HG02852 (cell line): ENCODE measurements at regions not wholly inside any gene's neighbourhood (a gene's known extent, or its start where the extent isn't known, plus 50 kb on each side); places are given as distances from the start of the nearest gene placed in this dataset.
A peak's percentile ranks its signal among the peaks of the same experiment; 100 is the strongest.
"Not testable (repeated sequence)": the region's sequence is repeated elsewhere in the genome, so short reads cannot be mapped to it uniquely, and the experiment has no call there.

ENCODE experiments used
- ATAC-seq: cut with Tn5 transposase; IDR thresholded peaks from one replicate; pipeline ENCODE4 v1.9.1; 2021; ENCODE audit warnings: mild to moderate bottlenecking, moderate library complexity; ENCODE audit not compliant: unreplicated experiment

DNA sequence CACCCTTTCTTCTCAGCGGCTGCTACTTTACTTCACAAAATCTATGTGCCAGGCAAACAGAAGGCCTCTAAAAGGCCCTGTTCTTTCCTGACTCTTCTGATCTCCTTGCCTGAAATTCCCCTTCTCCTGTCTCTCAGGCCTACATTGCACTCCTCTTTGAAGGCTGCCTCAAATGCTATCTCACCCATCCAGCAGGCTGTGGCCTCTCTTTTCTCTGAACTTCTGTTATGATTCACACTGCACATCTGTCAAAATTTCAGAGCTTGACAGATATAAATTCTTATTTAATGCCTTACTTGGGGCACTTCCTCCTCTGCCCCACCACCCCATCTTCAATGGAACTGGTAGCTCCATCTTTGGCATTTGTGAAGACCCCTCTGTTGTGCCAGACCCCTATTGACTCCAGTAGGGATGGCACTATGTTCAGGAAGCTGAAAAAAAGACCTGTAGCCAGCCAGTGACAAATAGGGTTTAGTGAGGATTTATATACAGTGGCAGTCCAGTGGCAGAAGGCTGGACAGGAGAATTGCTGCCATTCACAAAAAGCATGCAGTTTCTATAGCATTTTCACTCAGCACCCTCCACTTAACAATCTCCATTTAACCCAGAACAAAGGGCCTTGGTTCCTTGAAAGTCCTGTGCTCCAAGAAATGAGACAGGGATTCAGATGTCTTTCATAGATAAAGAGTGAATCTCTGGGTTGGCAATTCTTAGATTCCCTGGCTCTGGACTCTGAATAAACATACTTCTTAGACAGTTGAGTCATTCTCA is 415.8 kb upstream of the GRM7 start:
- ATAC-seq = no peak

DNA sequence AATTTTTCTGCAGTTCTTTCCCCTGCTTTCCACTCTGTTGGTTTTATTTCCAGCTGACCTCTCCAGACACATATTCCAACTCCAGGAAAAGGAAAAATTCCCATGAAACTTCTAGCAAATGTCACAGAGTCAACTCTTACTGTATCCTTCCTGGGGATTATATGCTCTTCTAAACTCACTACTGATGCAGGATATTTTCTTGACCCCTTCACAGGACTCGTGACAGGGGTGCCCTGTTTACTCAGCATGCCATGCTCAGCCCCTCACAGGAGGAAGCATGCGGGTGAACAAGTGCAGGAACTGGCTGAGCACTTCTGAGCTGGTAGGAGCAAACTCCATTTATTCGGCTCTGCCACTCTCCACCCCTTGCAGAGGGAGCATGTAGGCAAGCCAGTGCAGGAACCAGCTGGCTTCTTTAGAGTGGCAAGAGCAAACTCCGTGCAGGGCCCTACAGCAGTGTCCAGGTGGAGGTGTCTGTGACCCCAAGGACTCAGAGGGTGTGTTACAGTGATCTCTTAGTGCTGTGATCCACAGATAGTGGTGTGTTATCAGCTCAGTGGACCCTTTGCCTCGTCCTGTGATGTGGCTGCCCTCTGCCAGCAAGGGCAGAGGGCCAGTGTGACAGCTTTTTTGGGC is 413.6 kb upstream of the GRM7 start:
- ATAC-seq = no peak

DNA sequence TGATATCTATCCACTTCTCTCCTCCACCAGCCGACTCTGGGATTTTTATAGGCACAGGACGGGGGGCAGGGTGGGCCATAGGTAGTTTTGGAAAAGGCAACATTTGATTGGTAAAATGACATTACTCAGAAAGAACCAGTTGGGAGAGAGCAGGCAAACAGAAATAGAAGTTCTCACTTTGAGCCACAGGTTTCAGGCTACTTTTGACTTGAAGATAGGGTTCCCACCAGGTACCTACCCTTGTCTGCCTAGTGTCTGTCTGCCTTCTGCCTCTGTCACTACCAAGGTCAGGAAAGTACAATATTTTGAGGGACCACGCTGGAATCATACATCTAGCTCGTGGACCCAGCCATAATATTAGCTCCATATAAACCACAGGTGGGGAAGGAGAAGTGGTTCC is 412.9 kb upstream of the GRM7 start:
- ATAC-seq = peak; percentile 53

DNA sequence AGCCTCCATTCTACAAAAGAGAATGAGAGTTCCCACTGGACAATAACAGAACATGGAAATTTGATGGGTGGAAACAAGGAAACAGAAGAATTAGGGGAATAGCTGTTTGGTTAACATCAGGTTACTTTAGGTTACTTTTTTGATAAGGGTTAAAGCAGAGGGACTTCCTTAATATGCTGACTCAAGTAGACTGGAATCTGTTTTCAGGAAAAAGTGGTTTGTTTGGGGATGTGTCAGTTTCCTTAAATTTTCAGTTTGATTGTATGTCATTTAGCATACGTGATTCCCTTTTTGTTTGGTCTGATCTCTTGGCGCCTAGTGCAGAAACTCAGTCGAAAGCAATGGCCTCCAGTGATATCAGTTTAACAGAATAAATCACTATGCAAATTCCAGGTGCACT is 411.8 kb upstream of the GRM7 start:
- ATAC-seq = no peak

DNA sequence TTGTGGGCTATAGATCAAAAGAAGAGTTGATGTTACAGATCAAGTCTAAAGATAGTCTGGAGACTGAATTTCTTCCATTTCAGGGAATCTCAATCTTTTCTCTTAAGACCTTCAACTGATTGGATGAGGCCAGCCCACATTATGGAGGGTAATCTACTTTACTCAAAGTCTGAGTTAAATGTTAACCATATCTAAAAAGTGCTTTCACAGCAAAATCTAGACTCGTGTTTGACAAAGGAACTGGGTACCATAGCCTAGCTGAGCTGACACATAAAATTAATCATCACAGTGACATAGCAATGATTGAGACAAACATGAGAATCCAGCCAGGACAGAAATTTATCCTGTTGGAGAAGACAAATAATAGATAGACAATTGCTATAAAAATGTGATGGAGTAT is 407.9 kb upstream of the GRM7 start:
- no peak for ATAC-seq

DNA sequence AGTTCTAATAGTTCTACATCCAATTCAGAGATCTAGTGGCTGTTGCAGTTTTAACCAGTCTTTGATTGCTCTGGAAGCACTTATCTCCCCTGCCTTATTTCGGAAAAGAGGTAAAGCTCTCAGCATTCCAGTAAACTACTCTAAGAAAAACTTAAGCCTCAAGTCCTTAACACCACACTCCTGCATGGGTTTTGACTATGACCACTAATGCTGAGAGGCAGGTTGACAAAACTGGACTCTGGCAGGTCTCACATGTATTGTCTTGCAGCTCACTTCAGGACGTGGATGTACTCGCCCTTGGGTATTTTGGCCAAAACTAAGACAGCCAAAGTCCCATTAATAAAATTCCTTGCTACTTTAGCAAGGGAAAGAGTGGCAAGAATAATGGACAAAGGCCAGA is 405.9 kb upstream of the GRM7 start:
- no peak for ATAC-seq

DNA sequence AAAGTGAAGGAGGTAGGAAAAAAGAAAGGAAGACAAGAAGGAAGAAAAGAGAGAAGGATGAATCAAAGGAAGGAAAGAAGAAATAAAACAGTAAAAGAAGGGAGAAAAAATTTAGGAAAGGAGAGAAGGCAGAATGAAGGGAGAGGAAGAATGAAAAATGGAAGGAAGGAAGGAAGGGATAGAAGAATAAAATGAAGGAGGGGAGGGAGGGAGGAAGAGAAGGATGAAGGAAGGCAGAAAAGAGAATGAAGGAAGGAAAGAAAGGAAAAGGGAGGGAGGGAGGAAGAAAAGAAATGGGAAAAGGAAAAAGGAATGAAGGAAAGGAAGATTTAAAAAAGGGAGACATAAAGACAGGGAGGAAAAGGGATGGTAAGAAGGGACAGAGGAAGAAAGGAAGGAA is 393.7 kb upstream of the GRM7 start:
- ATAC-seq = no peak

DNA sequence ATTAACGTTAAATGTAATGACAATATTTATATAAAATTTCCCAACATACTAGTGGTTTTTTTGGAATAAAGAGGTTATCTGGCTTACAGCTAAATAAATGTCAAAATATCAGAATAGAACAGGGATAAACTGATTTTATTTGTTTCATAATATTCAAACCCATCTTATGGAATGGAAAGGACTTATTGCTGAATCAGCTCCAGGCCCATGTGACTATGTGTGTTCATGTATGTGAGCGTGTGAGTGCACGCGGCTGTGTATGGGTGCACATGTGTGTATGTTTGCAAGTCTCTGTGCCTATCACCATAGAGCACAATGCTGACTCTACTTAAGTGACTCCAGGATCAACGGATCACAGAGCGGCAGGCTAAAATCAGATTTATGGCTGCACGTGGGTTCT is 392.3 kb upstream of the GRM7 start:
- ATAC-seq = no peak

DNA sequence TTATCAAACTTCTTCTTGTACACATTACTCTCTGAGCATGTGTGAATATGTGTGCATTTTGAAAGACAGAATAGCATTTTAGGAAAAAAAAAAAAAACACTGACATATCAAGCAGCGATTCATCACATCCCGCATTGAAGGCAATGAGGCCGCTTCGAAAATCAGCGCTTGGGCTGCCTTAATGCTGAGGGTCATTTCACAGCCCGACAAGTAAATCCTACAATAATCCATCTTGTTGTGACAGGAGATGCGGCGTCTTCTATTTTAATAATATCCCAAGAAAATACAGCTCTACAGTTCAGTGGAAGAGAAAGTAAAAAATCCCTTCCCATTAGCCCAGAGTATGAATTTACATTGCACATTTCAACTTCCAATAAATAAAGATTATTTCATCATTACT is 389.2 kb upstream of the GRM7 start:
- no peak for ATAC-seq

DNA sequence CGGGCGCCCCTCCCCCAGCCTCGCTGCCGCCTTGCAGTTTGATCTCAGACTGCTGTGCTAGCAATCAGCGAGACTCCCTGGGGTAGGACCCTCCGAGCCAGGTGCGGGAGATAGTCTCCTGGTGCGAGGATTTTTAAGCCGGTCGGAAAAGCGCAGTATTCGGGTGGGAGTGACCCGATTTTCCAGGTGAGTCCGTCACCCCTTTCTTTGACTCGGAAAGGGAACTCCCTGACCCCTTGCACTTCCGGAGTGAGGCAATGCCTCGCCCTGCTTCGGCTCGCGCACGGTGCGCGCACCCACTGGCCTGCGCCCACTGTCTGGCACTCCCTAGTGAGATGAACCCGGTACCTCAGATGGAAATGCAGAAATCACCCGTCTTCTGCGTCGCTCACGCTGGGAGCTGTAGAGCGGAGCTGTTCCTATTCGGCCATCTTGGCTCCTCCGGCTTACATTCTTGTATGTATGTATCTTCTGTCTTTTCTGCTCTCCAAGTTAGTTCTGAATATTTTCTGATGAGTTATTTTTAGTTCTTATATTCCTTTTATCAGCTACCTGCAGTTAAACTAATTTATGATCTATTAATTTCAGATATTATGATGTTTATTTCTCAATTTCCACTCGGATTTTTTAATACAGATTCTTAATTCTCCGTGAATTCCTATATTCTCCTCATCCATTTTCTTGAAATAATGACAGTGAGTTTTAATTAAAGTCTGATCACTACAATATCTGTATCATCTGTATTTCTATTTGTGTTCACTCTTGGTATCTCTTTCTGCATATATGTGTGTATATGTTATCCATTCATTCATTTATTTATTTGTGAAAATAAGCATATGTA is 370.2 kb upstream of the GRM7 start:
- ATAC-seq = not testable (repeated sequence)

DNA sequence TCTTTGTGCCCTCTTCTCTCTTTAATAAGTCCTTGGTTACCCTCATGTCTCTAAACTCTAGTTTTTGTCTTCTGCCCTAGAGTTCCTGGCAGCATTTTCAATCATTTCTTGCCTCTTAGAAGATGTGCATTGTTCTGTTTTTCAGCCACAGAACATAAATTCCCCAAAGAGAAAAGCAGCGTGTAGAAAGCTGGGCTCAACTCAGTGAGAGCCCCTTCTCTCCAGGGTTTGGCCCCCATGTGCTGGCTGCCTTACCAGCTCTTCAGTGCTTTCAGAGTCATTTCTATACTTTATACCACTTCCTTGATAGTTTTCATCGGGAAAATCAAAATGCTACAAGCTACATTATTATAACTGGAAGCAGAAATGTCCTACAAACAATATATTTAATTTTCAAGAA is 369.1 kb upstream of the GRM7 start:
- no peak for ATAC-seq

DNA sequence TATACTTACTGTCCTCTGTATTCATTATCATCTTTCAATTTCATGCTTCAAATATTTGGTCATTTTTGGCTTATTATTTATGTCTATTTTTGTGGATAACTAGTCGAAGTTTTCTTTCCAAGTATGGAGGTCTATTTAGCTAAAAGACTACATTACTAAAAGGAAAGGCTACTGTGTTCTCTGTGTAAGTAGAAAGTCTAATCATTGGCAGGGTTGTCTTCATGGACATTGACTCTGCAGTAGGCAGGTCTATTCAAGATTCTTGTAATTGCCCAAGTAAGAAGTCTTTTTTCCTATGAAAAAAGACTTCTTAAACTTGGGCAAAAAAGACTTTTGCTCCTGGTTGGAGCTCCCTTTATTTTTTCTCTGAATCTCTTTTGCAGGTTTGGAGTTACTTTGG is 368.6 kb upstream of the GRM7 start:
- no peak for ATAC-seq

DNA sequence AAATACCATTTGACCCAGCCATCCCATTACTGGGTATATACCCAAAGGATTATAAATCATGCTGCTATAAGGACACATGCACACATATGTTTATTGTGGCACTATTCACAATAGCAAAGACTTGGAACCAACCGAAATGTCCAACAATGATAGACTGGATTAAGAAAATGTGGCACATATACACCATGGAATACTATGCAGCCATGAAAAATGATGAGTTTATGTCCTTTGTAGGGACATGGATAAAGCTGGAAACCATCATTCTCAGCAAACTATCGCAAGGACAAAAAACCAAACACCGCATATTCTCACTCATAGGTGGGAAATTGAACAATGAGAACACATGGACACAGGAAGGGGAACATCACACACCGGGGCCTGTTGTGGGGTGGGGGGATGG is 362.0 kb upstream of the GRM7 start:
- not testable (repeated sequence) for ATAC-seq

DNA sequence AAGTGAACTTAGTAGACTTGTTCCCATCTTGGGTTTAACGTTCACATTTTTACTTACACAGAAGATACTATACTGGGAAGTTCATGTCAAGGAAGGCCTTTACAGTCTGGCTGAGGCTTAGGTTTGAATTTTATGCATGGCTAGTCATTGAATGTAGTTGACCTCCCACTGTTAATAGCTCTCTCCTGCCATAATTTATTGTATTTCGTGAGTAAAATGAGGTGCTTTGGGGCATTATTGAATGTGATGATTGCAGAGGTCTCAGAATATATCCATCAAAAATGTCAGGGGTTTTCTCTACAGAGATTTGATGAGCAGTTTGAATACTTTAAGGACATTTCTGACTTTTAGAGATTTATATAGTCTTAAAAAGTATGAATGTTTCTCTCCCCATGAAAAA is 356.6 kb upstream of the GRM7 start:
- ATAC-seq = no peak

DNA sequence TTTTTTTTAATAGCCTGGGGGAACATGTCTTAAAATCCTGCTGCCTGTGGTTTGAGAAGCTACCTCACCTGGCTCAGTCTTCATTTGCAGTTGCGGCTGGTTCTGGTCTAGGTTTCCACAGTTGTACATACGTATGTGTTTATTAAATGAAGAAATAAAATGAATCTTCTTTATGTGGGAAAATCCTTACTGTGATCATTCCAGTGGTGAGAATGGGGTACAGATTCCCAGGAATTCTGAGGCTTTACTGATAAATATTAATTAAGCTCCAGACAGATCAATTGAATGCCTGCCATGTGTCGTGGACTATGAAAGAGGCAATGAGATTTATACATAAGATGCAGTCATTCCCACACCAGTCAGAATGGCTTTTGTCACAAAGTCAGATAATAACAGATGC is 356.1 kb upstream of the GRM7 start:
- ATAC-seq = no peak

DNA sequence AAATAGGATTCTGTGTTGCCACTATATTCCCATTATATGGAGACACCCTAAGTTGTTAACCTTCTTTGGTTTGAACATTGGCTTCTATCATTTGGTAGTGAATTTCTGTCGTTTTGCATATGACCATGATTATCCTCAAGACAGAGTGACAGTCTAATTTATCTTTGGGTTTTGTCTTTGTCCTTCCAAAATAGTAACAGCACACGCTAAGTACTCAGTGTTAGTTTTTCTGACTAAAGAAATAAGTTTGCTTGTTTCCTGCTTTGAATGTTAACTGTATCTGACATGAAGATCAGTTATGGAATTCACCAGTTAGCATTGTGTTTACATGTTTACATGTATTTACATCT is 352.5 kb upstream of the GRM7 start:
- no peak for ATAC-seq

DNA sequence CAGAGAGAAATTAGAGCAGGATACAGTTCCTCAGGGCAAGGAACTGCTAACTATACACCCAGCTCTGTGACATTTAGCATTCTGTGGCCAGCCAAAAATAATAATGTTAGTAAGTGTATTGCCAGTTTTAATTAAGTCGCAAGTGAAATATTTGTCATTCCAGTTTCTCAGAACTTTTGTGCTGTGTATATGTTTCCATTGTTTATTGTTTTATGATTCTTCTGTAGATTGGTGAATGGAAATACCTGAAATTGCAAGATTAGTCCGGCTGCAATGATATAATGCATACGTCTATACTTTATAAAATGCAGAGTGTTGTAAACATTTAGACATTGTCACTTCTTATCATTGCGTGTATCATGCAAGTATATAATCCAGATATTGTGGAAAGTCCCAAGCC is 351.3 kb upstream of the GRM7 start:
- ATAC-seq = no peak

DNA sequence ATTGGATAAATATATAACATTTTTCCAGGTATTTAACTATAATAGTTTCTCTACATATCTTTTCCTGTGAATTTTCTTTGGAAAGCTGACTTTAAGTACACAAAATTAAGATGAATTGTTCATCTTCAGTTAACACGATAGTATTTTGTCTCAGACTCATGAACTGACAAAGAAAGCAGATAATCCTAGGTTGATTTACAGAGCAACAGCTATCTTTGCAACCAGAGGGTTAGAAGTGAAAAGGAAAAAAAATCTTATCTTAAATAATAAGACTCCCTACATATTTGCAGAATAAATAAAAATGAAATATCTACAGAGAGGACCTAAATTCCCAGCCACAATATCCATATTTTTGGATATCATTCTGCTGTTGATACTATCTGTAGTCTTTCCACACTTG is 350.2 kb upstream of the GRM7 start:
- ATAC-seq = no peak

DNA sequence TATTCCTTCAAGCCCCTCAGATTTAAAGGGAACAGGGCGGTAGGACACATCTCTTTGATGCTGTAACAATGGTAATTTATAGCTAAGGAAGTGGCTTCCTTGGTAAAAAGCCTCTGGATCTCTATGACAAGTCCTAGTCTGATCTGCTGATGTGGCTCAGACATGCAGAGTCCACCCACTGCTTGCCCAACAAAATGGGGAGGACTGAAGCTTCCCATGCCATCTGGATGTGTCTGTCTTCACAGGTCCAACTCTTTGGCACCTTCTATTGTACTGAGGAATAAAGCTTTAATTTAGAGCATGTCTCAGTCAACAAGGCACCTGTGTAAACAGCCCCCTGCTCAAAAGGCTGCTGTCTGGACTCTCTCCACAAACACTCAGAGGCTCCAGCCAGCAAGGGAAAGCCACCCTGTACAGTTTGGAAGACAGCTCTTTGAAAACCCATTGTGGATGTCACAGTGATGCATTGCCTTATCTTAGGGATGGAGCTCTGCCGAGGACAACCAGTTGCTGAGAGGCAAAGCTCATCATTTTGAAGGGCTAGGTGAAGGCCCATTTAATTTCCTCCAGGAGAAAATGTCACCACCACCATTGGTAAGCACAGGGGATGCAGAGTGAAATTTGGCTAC is 348.6 kb upstream of the GRM7 start:
- no peak for ATAC-seq

DNA sequence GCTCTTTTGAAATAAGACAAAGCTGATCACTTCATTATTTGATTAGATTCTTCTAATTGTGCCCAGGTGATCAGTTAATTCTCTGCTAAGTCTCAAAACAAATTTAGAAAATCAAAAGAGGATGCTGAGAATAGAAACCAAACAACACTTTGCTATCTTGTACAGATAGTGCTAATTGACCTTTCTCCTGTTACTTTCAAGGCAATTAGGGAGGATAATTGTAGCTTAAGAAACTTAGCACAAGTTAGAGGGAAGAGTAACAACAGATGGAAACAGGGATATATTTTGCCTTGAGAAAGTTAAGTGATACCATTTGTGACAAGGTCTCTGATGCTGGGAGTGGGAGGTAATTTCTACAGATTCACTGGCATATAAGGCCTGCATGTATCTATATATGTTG is 344.8 kb upstream of the GRM7 start:
- no peak for ATAC-seq

DNA sequence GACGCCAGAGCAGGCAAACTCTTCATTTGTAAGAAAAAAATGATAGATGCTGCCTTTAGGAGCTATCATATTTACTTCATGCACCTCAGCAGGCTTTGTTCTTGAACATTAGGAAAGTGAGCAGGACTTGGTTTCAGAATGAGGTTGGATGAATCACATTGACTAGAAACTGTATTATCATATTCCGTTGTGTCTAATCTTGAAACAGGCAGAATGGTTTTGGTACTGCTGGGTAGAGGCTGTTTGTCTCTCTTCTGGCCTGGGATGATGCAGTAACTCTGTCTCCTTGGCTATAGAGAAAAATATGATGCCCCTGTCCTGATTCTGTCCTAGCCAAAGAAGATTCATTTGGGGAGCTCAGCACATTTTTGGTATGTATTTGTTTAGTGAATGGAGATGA is 344.2 kb upstream of the GRM7 start:
- no peak for ATAC-seq
